ENCODE measurements at regions not wholly inside any gene's neighbourhood (a gene's known extent, or its start where the extent isn't known, plus 50 kb on each side); places are given as distances from the start of the nearest gene placed in this dataset.

- TF ChIP-seq CTCF (IDR thresholded peaks at IDR 0.05; ENCODE audit: extremely low read depth in 1 of 2, insufficient read depth in 1 of 2, low read depth in 1 of 2, low read length in 2 of 2) (no peak), POLR2A (IDR thresholded peaks at IDR 0.05; ENCODE audit: low read depth, low read length) (no peak), MAX (IDR thresholded peaks at IDR 0.05; ENCODE audit: insufficient read depth, insufficient read length) (no peak)
Observed at GRCh38 chr15:97645758-97646157, 314.7 kb upstream of the ARRDC4 start.

All from endothelial cell of umbilical vein (primary cell).